Uterus (tissue), 3 donors: ENCODE measurements at regions not wholly inside any gene's neighbourhood (a gene's known extent, or its start where the extent isn't known, plus 50 kb on each side); places are given as distances from the start of the nearest gene placed in this dataset.

Source experiments
- DNase-seq, 2 donors: peaks; one replicate each; pipeline ENCODE4 v3.0.0-alpha.2; 2019 to 2020
- H3K27ac ChIP-seq, 2 donors: fragments of 200-600 bp; sonication (generic); 1 replicate in 1 of 2; 2 replicates in 1 of 2; pipeline ENCODE4 v1.5.1; 2016 to 2018
- H3K27me3 ChIP-seq, 2 donors: fragments of 200-600 bp; sonication (generic); one replicate each; pipeline ENCODE4 v1.5.1; 2018 to 2019; ENCODE audit warnings: control low read depth in 1 of 2
- H3K36me3 ChIP-seq, 2 donors: fragments of 200-600 bp; sonication (generic); one replicate each; pipeline ENCODE4 v1.5.1; 2019; ENCODE audit warnings: control low read depth in 1 of 2
- H3K4me1 ChIP-seq, 2 donors: fragments of 200-600 bp; sonication (generic); one replicate each; pipeline ENCODE4 v1.5.1; 2018 to 2019; ENCODE audit warnings: control low read depth in 1 of 2
- H3K4me3 ChIP-seq, 2 donors: fragments of 200-600 bp; sonication (generic); 1 replicate in 1 of 2; 2 replicates in 1 of 2; pipeline ENCODE4 v1.5.1; 2018 to 2019; ENCODE audit warnings: mild to moderate bottlenecking in 1 of 2
- H3K9me3 ChIP-seq, 2 donors: fragments of 200-600 bp; sonication (generic); one replicate each; pipeline ENCODE4 v1.5.1; 2019; ENCODE audit warnings: control low read depth in 1 of 2
- CTCF ChIP-seq, 4 experiments: fragments of 200-600 bp in 2 of 4; fragments of 450-650 bp in 2 of 4; sonication (generic) in 2 of 4; IDR thresholded peaks; one replicate each; pipeline ENCODE4 v1.5.1; 2016 to 2019; ENCODE audit warnings: antibody characterized with exemption in 4 of 4, mild to moderate bottlenecking in 2 of 4, moderate library complexity in 1 of 4
- POLR2A ChIP-seq, 2 donors: fragments of 450-650 bp; IDR thresholded peaks; one replicate each; pipeline ENCODE4 v1.6.1; 2016; ENCODE audit warnings: antibody characterized with exemption in 2 of 2, mild to moderate bottlenecking in 1 of 2, moderate library complexity in 1 of 2
- intact Hi-C: fragments of 100-400 bp; cut with DNase I; formaldehyde crosslinking; loops from one replicate; pipeline ENCODE4 v1.15.1; 2023; ENCODE audit warnings: low total_unique reads
- donor health status: DM: yes; HTN: yes; CAD: no.

- no peaks in the 10 kb centered on the region for H3K27me3 ChIP-seq
- no peak overlapping the region for H3K27ac ChIP-seq
- no peaks in the 10 kb centered on the region for H3K36me3 ChIP-seq
- intact Hi-C loops: no loop called here
- TF ChIP-seq POLR2A (IDR thresholded peaks at IDR 0.05): no peak
- TF ChIP-seq CTCF (IDR thresholded peaks at IDR 0.05): no peak
- DNase-seq: no peak
- no peak overlapping the region for H3K4me3 ChIP-seq
- no peaks in the 10 kb centered on the region for H3K4me1 ChIP-seq
- no peaks in the 10 kb centered on the region for H3K9me3 ChIP-seq
These were observed 1277.1 kb upstream of the MIR17HG start for GRCh38 chr13:90070362-90070761.

- no peaks in the 10 kb centered on the region for H3K4me1 ChIP-seq
- no peaks in the 10 kb centered on the region for H3K9me3 ChIP-seq
- no peak overlapping the region for H3K27ac ChIP-seq
- TF ChIP-seq CTCF (IDR thresholded peaks at IDR 0.05): no peak
- TF ChIP-seq POLR2A (IDR thresholded peaks at IDR 0.05): no peak
- intact Hi-C loops: no loop called here
- H3K27me3 ChIP-seq: no peaks in the 10 kb centered on the region
- no peak for DNase-seq
- no peaks in the 10 kb centered on the region for H3K36me3 ChIP-seq
- H3K4me3 ChIP-seq: no peak overlapping the region
These were observed 1276.5 kb upstream of the MIR17HG start for GRCh38 chr13:90070837-90071525.

- intact Hi-C loops: no loop called here
- H3K4me1 ChIP-seq: no peaks in the 10 kb centered on the region
- H3K27me3 ChIP-seq: no peaks in the 10 kb centered on the region
- H3K27ac ChIP-seq: no peak overlapping the region
- H3K36me3 ChIP-seq: no peaks in the 10 kb centered on the region
- H3K9me3 ChIP-seq: no peaks in the 10 kb centered on the region
- DNase-seq: no peak
- H3K4me3 ChIP-seq: no peak overlapping the region
- TF ChIP-seq POLR2A (IDR thresholded peaks at IDR 0.05) (no peak), CTCF (IDR thresholded peaks at IDR 0.05) (no peak)
These were observed 1262.7 kb upstream of the MIR17HG start for GRCh38 chr13:90084684-90085290.

- Histone ChIP-seq H3K27me3 (no peaks in the 10 kb centered on the region), H3K36me3 (no peaks in the 10 kb centered on the region), H3K27ac (no peak overlapping the region), H3K4me3 (no peak overlapping the region), H3K9me3 (no peaks in the 10 kb centered on the region), H3K4me1 (no peaks in the 10 kb centered on the region)
- TF ChIP-seq CTCF (IDR thresholded peaks at IDR 0.05): no peak
- TF ChIP-seq POLR2A (IDR thresholded peaks at IDR 0.05): no peak
- DNase-seq: no peak
- intact Hi-C loops: no loop called here
These were observed 1258.4 kb upstream of the MIR17HG start for GRCh38 chr13:90089051-90089450.

- intact Hi-C loops: no loop called here
- Histone ChIP-seq H3K9me3 (no peaks in the 10 kb centered on the region), H3K4me3 (no peak overlapping the region), H3K27ac (no peak overlapping the region), H3K27me3 (no peaks in the 10 kb centered on the region), H3K36me3 (no peaks in the 10 kb centered on the region), H3K4me1 (no peaks in the 10 kb centered on the region)
- DNase-seq: no peak
- TF ChIP-seq CTCF (IDR thresholded peaks at IDR 0.05) (no peak), POLR2A (IDR thresholded peaks at IDR 0.05) (no peak)
These were observed 1255.9 kb upstream of the MIR17HG start for GRCh38 chr13:90091611-90092010.
